Fibroblast of skin of back (primary cell): ENCODE measurements at regions not wholly inside any gene's neighbourhood (a gene's known extent, or its start where the extent isn't known, plus 50 kb on each side); places are given as distances from the start of the nearest gene placed in this dataset.

Source experiments
- DNase-seq: peaks from one replicate; pipeline ENCODE4 v3.0.0-alpha.2; 2013

- DNase-seq, result no peak
These were observed 53.9 kb upstream of the TTC14 start for GRCh38 chr3:180548050-180548449.
